OCI-LY7 (cell line): ENCODE measurements at regions not wholly inside any gene's neighbourhood (a gene's known extent, or its start where the extent isn't known, plus 50 kb on each side); places are given as distances from the start of the nearest gene placed in this dataset.

Experiments
- BruUV-seq: library from RNA; stranded (reverse); fragments of 400-500 nt; replicated peaks from 2 replicates; lab custom pipeline; 2021; lab: Mats Ljungman, UMichigan
- CTCF ChIA-PET: fragments of 300-600 bp; sonication (Branson Sonifier 250); formaldehyde crosslinking; loops from one replicate; lab custom pipeline; 2022; ENCODE audit warnings: antibody characterized with exemption; ENCODE audit not compliant: unreplicated experiment; lab: Charles Lee
- POLR2A ChIA-PET: fragments of 300-600 bp; sonication (Branson Sonifier 250); formaldehyde crosslinking; loops from one replicate; lab custom pipeline; 2022; ENCODE audit warnings: antibody characterized with exemption; lab: Charles Lee
- DNase-seq: peaks from one replicate; pipeline ENCODE4 v3.0.0-alpha.2; 2015; ENCODE audit warnings: low spot score
- H2AFZ ChIP-seq: fragments of 200-600 bp; sonication (generic), shearing (Covaris generic); 2 replicates; pipeline ENCODE4 v1.6.1; 2014; ENCODE audit warnings: mild to moderate bottlenecking, antibody characterized with exemption, low read length, moderate library complexity
- H3K27ac ChIP-seq: fragments of 200-600 bp; sonication (generic); 2 replicates; pipeline ENCODE4 v1.5.1; 2014; ENCODE audit warnings: mixed run types, low read depth, mild to moderate bottlenecking, moderate library complexity, low read length, inconsistent platforms; ENCODE audit not compliant: poor library complexity, severe bottlenecking
- H3K36me3 ChIP-seq: fragments of 200-600 bp; sonication (generic); 2 replicates; pipeline ENCODE4 v1.6.1; 2014; ENCODE audit warnings: mild to moderate bottlenecking, antibody characterized with exemption, low read length, moderate library complexity, mixed read lengths; ENCODE audit not compliant: insufficient read depth
- H3K4me1 ChIP-seq: fragments of 200-600 bp; sonication (generic); 2 replicates; pipeline ENCODE4 v1.5.1; 2014; ENCODE audit warnings: mild to moderate bottlenecking, low read length; ENCODE audit not compliant: insufficient read depth, poor library complexity, severe bottlenecking
- H3K4me2 ChIP-seq: fragments of 200-600 bp; sonication (generic); 2 replicates; pipeline ENCODE4 v1.6.1; 2014; ENCODE audit warnings: mild to moderate bottlenecking, low read length
- H3K4me3 ChIP-seq: fragments of 200-600 bp; sonication (generic); 2 replicates; pipeline ENCODE4 v1.5.1; 2014; ENCODE audit warnings: mild to moderate bottlenecking, low read depth, low read length; ENCODE audit not compliant: poor library complexity, severe bottlenecking
- H3K79me2 ChIP-seq: fragments of 200-600 bp; sonication (generic); 2 replicates; pipeline ENCODE4 v1.6.1; 2016; ENCODE audit warnings: low read depth, mild to moderate bottlenecking, low read length, moderate library complexity, mixed read lengths; ENCODE audit not compliant: insufficient read depth
- H3K9me2 ChIP-seq: fragments of 200-600 bp; sonication (generic); 2 replicates; pipeline ENCODE4 v1.6.1; 2016; ENCODE audit warnings: mild to moderate bottlenecking, low read length, mixed read lengths; ENCODE audit not compliant: insufficient read depth
- H3K9me3 ChIP-seq: fragments of 200-600 bp; sonication (generic); 2 replicates; pipeline ENCODE4 v1.6.1; 2014; ENCODE audit warnings: mild to moderate bottlenecking, mixed run types, low read length, mixed read lengths
- H4K20me1 ChIP-seq: fragments of 200-600 bp; sonication (generic); 2 replicates; pipeline ENCODE4 v1.6.1; 2014; ENCODE audit warnings: mild to moderate bottlenecking, antibody characterized with exemption, low read length, moderate library complexity, mixed read lengths; ENCODE audit not compliant: insufficient read depth
- EZH2phosphoT487 ChIP-seq: fragments of 200-600 bp; sonication (generic); IDR thresholded peaks from 2 replicates; pipeline ENCODE4 v1.6.1; 2018; ENCODE audit warnings: low read depth, borderline replicate concordance, mild to moderate bottlenecking, mixed run types, antibody characterized with exemption, low read length, moderate library complexity, mixed read lengths
- intact Hi-C: fragments of 100-400 bp; cut with micrococcal nuclease; formaldehyde crosslinking; loops from one replicate; pipeline ENCODE4 v1.10.0; 2022; ENCODE audit not compliant: unreplicated experiment
- TF ChIP-seq, protein P1 (sequence below): fragments of 200-600 bp; sonication (generic); conservative IDR thresholded peaks from 2 replicates; pipeline ENCODE4 v1.5.1; 2014; ENCODE audit warnings: mild to moderate bottlenecking, antibody characterized with exemption, low read length, moderate library complexity, mixed read lengths

DNA sequence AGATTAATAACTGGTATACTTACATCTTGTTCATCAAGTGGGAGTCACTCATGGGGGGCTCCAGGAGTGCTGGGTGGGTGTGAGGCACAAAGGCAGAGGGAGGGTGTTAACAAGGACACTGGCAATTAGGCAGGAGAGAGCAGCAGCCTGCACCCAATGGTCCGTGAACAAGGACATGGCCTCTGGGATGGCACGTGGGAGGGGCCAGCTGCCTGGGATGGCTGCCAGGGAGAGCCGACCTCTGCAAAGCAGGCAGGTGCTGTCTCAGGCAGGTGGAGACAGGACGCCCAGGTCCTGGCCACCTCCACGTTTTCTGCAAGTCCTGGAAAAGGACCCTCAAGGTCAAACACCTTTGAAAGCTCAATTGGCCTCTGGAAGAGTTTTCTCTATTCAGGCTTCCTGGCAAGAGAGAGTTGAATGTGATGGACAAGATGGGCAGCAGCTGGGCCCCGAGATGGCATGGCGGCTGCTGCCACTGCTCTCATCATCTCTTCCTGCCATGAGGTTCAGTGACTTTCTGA lies 257.1 kb downstream of the BUD13 start:
- H3K4me3 ChIP-seq, result no peak overlapping the region
- H3K9me3 ChIP-seq, result no peaks in the 10 kb centered on the region
- H3K36me3 ChIP-seq, result no peaks in the 10 kb centered on the region
- TF ChIP-seq, protein P1, sequence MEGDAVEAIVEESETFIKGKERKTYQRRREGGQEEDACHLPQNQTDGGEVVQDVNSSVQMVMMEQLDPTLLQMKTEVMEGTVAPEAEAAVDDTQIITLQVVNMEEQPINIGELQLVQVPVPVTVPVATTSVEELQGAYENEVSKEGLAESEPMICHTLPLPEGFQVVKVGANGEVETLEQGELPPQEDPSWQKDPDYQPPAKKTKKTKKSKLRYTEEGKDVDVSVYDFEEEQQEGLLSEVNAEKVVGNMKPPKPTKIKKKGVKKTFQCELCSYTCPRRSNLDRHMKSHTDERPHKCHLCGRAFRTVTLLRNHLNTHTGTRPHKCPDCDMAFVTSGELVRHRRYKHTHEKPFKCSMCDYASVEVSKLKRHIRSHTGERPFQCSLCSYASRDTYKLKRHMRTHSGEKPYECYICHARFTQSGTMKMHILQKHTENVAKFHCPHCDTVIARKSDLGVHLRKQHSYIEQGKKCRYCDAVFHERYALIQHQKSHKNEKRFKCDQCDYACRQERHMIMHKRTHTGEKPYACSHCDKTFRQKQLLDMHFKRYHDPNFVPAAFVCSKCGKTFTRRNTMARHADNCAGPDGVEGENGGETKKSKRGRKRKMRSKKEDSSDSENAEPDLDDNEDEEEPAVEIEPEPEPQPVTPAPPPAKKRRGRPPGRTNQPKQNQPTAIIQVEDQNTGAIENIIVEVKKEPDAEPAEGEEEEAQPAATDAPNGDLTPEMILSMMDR, result no peak
- TF ChIP-seq EZH2phosphoT487, result no peak
- no peaks in the 10 kb centered on the region for H3K4me1 ChIP-seq
- H3K27ac ChIP-seq, result no peak overlapping the region
- intact Hi-C loops, result no loop called here
- ChIA-PET POLR2A (no interaction called here), CTCF (no interaction called here)
- H3K79me2 ChIP-seq, result no peaks in the 10 kb centered on the region
- no TSS peak for BruUV-seq
- DNase-seq, result no peak
- H4K20me1 ChIP-seq, result no peaks in the 10 kb centered on the region
- H2AFZ ChIP-seq, result no peak overlapping the region
- no peak overlapping the region for H3K4me2 ChIP-seq
- H3K9me2 ChIP-seq, result no peaks in the 10 kb centered on the region

DNA sequence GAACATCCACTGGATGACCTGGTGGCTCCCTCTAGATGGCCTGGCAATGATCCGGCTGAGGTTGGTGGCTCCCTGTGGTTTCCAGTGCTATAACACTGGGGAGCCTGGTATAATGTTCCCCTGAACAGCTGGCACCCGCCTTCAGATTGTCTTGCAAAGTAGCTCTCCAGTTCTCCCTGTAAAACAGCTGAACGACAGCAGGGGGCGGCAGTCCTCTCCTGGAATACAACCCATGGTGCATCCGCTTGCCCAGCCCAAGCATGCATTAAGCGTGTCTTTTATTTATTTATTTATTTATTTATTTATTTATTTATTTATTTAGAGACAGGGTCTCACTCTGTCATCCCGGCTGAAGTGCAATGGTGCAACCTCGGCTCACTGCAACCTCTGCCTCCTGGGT lies 258.9 kb downstream of the BUD13 start:
- no peak overlapping the region for H3K4me2 ChIP-seq
- no peak for DNase-seq
- no peak overlapping the region for H3K4me3 ChIP-seq
- ChIA-PET CTCF (no interaction called here), POLR2A (no interaction called here)
- H4K20me1 ChIP-seq, result no peaks in the 10 kb centered on the region
- no peaks in the 10 kb centered on the region for H3K9me2 ChIP-seq
- BruUV-seq, result no TSS peak
- H3K9me3 ChIP-seq, result no peaks in the 10 kb centered on the region
- TF ChIP-seq, protein P1, result 0 out of 2 replicates have a peak, but pooled peaks have one; percentile 44
- no peak for TF ChIP-seq EZH2phosphoT487
- no peak overlapping the region for H2AFZ ChIP-seq
- H3K36me3 ChIP-seq, result no peaks in the 10 kb centered on the region
- H3K4me1 ChIP-seq, result no peaks in the 10 kb centered on the region
- H3K79me2 ChIP-seq, result no peaks in the 10 kb centered on the region
- intact Hi-C loops, result no loop called here
- no peak overlapping the region for H3K27ac ChIP-seq

DNA sequence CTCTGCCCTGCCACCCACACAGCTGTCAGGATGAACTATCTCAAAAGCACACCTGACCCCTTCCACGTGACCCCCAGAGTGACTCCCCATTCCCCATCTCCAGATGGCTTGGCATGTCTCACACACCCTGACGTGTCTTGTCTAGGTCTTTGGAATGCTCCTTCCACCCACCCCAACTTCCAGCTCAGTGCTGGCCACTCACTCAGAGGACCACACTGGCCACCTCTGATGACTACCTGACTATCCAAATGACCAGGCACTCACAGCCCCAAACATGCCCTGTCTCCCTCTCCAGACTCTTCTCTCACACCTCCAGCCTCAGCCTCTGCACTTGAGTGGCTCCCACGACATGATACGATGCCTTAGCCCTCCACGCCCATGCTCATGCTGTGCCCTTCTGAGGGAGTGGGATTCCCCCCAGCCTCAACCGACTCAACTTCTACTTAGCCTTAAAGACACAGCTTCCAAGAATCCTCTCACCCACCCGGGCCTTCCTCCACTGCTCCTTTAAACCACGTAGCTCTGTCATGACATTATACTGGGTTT lies 259.4 kb downstream of the BUD13 start:
- TF ChIP-seq, protein P1, result no peak
- TF ChIP-seq EZH2phosphoT487, result no peak
- ChIA-PET CTCF (no interaction called here), POLR2A (no interaction called here)
- no peak overlapping the region for H3K4me3 ChIP-seq
- no peaks in the 10 kb centered on the region for H3K9me2 ChIP-seq
- BruUV-seq, result no TSS peak
- no peak overlapping the region for H3K27ac ChIP-seq
- no peak overlapping the region for H3K4me2 ChIP-seq
- no peaks in the 10 kb centered on the region for H4K20me1 ChIP-seq
- DNase-seq, result no peak
- no peaks in the 10 kb centered on the region for H3K9me3 ChIP-seq
- intact Hi-C loops, result no loop called here
- H3K4me1 ChIP-seq, result no peaks in the 10 kb centered on the region
- no peaks in the 10 kb centered on the region for H3K79me2 ChIP-seq
- no peaks in the 10 kb centered on the region for H3K36me3 ChIP-seq
- no peak overlapping the region for H2AFZ ChIP-seq
